SK-N-SH (cell line): ENCODE measurements at regions not wholly inside any gene's neighbourhood (a gene's known extent, or its start where the extent isn't known, plus 50 kb on each side); places are given as distances from the start of the nearest gene placed in this dataset.
A peak's percentile ranks its signal among the peaks of the same experiment; 100 is the strongest.

Experiments used
- CTCF ChIA-PET: fragments of 300-600, 350-600 bp; formaldehyde crosslinking; extraction: SDS; loops from one replicate; lab custom pipeline; 2021; lab: Yijun Ruan, JAX
- POLR2A ChIA-PET: fragments of 350-600 bp; sonication (Branson Sonifier 250); formaldehyde crosslinking; extraction: SDS; loops from one replicate; lab custom pipeline; 2020; ENCODE audit warnings: antibody characterized with exemption, inconsistent platforms; lab: Yijun Ruan, JAX
- DNase-seq: peaks from one replicate; pipeline ENCODE4 v3.0.0; 2012
- H2AFZ ChIP-seq: fragments of 200-600 bp; sonication (generic); 2 replicates; pipeline ENCODE4 v1.8.1; 2016; ENCODE audit warnings: antibody characterized with exemption, mild to moderate bottlenecking, low read depth
- H3F3A ChIP-seq: fragments of 200-600 bp; sonication (generic); replicated peaks from 2 replicates; pipeline ENCODE3; 2016; ENCODE audit warnings: antibody characterized with exemption, mild to moderate bottlenecking; ENCODE audit not compliant: insufficient read depth
- H3K27ac ChIP-seq, 2 experiments: fragments of 200-500 bp in 1 of 2; fragments of 200-600 bp in 1 of 2; sonication (Bioruptor generic) in 1 of 2; sonication (generic), shearing (Covaris generic) in 1 of 2; 2 replicates each; pipeline versions ENCODE4 v1.5.1 to v1.6.1; 2014 to 2016; ENCODE audit warnings: low read depth in 2 of 2, inconsistent platforms in 1 of 2, low read length in 1 of 2, mild to moderate bottlenecking in 1 of 2, mixed read lengths in 1 of 2
- H3K27me3 ChIP-seq: fragments of 200-600 bp; sonication (generic), shearing (Covaris generic); 2 replicates; pipeline ENCODE4 v1.6.1; 2016; ENCODE audit warnings: mixed run types; ENCODE audit not compliant: insufficient read depth
- H3K36me3 ChIP-seq, 2 experiments: fragments of 200-500 bp in 1 of 2; fragments of 200-600 bp in 1 of 2; sonication (Bioruptor generic) in 1 of 2; sonication (generic) in 1 of 2; replicated peaks in 1 of 2; 2 replicates each; pipeline versions ENCODE3 to v1.5.1; 2014 to 2016; ENCODE audit warnings: low read length in 1 of 2, mild to moderate bottlenecking in 1 of 2; ENCODE audit not compliant: insufficient read depth in 2 of 2, control insufficient read depth in 1 of 2
- H3K4me1 ChIP-seq, 2 experiments: fragments of 200-500 bp in 1 of 2; fragments of 200-600 bp in 1 of 2; sonication (Bioruptor generic) in 1 of 2; sonication (generic), shearing (Covaris generic) in 1 of 2; 2 replicates each; pipeline versions ENCODE4 v1.5.1 to v1.6.1; 2014 to 2016; ENCODE audit warnings: low read depth in 1 of 2, low read length in 1 of 2, mixed run types in 1 of 2; ENCODE audit not compliant: insufficient read depth in 2 of 2, control insufficient read depth in 1 of 2
- H3K4me2 ChIP-seq: fragments of 200-600 bp; sonication (generic), shearing (Covaris generic); 2 replicates; pipeline ENCODE4 v1.6.1; 2017; ENCODE audit warnings: mixed run types
- H3K4me3 ChIP-seq, 2 experiments: fragments of 200-500 bp in 1 of 2; fragments of 200-600 bp in 1 of 2; sonication (Bioruptor generic) in 1 of 2; sonication (generic), shearing (Covaris generic) in 1 of 2; 2 replicates each; pipeline versions ENCODE4 v1.5.1 to v1.8.1; 2014 to 2016; ENCODE audit warnings: low read depth in 2 of 2, inconsistent platforms in 1 of 2, low read length in 1 of 2, mild to moderate bottlenecking in 1 of 2, mixed read lengths in 1 of 2, moderate library complexity in 1 of 2
- H3K79me2 ChIP-seq: fragments of 200-600 bp; sonication (generic); 2 replicates; pipeline ENCODE4 v1.8.1; 2017; ENCODE audit warnings: mild to moderate bottlenecking; ENCODE audit not compliant: insufficient read depth
- H3K9ac ChIP-seq: fragments of 200-600 bp; sonication (generic); 2 replicates; pipeline ENCODE4 v1.6.1; 2017; ENCODE audit warnings: mixed run types
- H3K9me2 ChIP-seq: fragments of 200-600 bp; sonication (generic); 2 replicates; pipeline ENCODE4 v1.6.1; 2017; ENCODE audit warnings: mixed run types
- H3K9me3 ChIP-seq: fragments of 200-600 bp; sonication (generic); 2 replicates; pipeline ENCODE4 v1.6.1; 2017; ENCODE audit warnings: mixed run types, mild to moderate bottlenecking, moderate library complexity
- H4K20me1 ChIP-seq: fragments of 200-600 bp; sonication (generic); 2 replicates; pipeline ENCODE4 v1.6.1; 2017; ENCODE audit warnings: mild to moderate bottlenecking, mixed run types; ENCODE audit not compliant: insufficient read depth
- FOXM1 ChIP-seq: IDR thresholded peaks from 2 replicates; pipeline ENCODE4 v1.4.0; 2012; ENCODE audit warnings: low read depth, mild to moderate bottlenecking
- GABPA ChIP-seq: IDR thresholded peaks from 2 replicates; pipeline ENCODE4 v1.4.0; 2012; ENCODE audit warnings: low read depth, mild to moderate bottlenecking
- NRF1 ChIP-seq: IDR thresholded peaks from 2 replicates; pipeline ENCODE4 v1.6.1; 2012; ENCODE audit warnings: low read depth, mild to moderate bottlenecking, low read length
- POLR2AphosphoS5 ChIP-seq: IDR thresholded peaks from 2 replicates; pipeline ENCODE4 v1.6.1; 2012; ENCODE audit warnings: low read depth, low read length
- RAD21 ChIP-seq: IDR thresholded peaks from 2 replicates; pipeline ENCODE4 v1.6.1; 2012; ENCODE audit warnings: mild to moderate bottlenecking, low read length
- RCOR1 ChIP-seq: fragments of 150-350 bp; IDR thresholded peaks from 2 replicates; pipeline ENCODE4 v1.6.1; 2017; ENCODE audit warnings: antibody characterized with exemption, low read length
- RFX5 ChIP-seq: IDR thresholded peaks from 2 replicates; pipeline ENCODE4 v1.6.1; 2012; ENCODE audit warnings: mild to moderate bottlenecking, improper control_type of control experiment, low read length
- RXRA ChIP-seq: IDR thresholded peaks from 2 replicates; pipeline ENCODE4 v1.4.0; 2012; ENCODE audit warnings: low read depth, mild to moderate bottlenecking, borderline replicate concordance
- SMC3 ChIP-seq: IDR thresholded peaks from 2 replicates; pipeline ENCODE4 v1.6.1; 2012; ENCODE audit warnings: low read depth, low read length, improper control_type of control experiment
- TAF1 ChIP-seq: IDR thresholded peaks from 2 replicates; pipeline ENCODE4 v1.6.1; 2012; ENCODE audit warnings: low read depth, mild to moderate bottlenecking, low read length, moderate library complexity, borderline replicate concordance
- TCF12 ChIP-seq: IDR thresholded peaks from 2 replicates; pipeline ENCODE4 v1.4.0; 2012
- YY1 ChIP-seq: IDR thresholded peaks from 2 replicates; pipeline ENCODE4 v1.4.0; 2012; ENCODE audit warnings: low read depth, mild to moderate bottlenecking
- WGBS: methylation state at CpG from one replicate; pipeline ENCODE4 v1.1.6; 2017; ENCODE audit warnings: low lambda C conversion rate; 5-methylcytosine and 5-hydroxymethylcytosine counted together
- TF ChIP-seq, protein P1 (sequence below): fragments of 200-600 bp; sonication (generic); IDR thresholded peaks from 2 replicates; pipeline ENCODE4 v1.6.1; 2017; ENCODE audit warnings: antibody characterized with exemption, mild to moderate bottlenecking, moderate library complexity
- TF ChIP-seq, protein P2 (sequence below): IDR thresholded peaks from 2 replicates; pipeline ENCODE4 v1.4.0; 2012; ENCODE audit warnings: low read depth, borderline replicate concordance
- TF ChIP-seq, protein P3 (sequence below): IDR thresholded peaks from 2 replicates; pipeline ENCODE4 v1.4.0; 2012; ENCODE audit warnings: low read depth
- TF ChIP-seq, protein P4 (sequence below): IDR thresholded peaks from 2 replicates; pipeline ENCODE4 v1.6.1; 2012; ENCODE audit warnings: mild to moderate bottlenecking, low read depth, low read length, moderate library complexity

DNA sequence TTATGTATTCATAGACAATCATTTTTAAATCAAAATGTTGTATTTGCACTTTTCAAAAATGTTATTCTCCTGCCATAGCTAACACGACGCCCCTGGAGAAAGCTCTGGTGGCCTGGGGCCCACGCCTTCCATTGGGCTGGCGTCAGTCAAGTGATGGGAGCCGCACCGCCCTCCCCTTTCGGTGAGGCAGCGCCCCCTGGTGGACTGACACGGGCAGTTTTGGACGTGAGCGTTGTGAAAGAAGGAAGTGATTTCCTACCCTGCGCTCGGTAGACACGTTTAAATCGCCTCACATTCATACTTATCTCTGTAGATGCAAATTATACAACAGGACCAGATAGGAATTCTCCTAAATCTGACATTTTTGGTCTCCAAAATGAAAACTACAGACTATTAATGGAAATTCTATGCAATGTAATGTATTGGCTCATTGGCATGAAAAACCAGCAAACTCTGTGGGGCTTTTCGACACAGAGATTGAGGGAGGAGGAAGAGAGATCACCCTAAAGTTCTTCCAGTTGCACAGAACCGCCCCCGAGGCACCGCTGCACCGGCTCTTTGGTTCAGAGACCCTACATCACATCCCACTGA, 326.2 kb upstream of the SOX11 start:
- WGBS: 62% methylated on average over 20 of the region's 20 CpGs
- no peak overlapping the region; a peak in 1 of 4 replicates for H3K4me3 ChIP-seq
- H3F3A ChIP-seq: no peaks in the 10 kb centered on the region
- no peaks in the 10 kb centered on the region for H3K27me3 ChIP-seq
- H3K4me2 ChIP-seq: no peak overlapping the region
- peak; percentile 80 for DNase-seq
- no peaks in the 10 kb centered on the region for H3K79me2 ChIP-seq
- no peaks in the 10 kb centered on the region for H3K9me2 ChIP-seq
- peak; percentile 48; the same call in 1 of the 2 replicates for TF ChIP-seq SMC3
- peak; percentile 64 for TF ChIP-seq RAD21
- TF ChIP-seq FOXM1: no peak
- TF ChIP-seq, protein P1, sequence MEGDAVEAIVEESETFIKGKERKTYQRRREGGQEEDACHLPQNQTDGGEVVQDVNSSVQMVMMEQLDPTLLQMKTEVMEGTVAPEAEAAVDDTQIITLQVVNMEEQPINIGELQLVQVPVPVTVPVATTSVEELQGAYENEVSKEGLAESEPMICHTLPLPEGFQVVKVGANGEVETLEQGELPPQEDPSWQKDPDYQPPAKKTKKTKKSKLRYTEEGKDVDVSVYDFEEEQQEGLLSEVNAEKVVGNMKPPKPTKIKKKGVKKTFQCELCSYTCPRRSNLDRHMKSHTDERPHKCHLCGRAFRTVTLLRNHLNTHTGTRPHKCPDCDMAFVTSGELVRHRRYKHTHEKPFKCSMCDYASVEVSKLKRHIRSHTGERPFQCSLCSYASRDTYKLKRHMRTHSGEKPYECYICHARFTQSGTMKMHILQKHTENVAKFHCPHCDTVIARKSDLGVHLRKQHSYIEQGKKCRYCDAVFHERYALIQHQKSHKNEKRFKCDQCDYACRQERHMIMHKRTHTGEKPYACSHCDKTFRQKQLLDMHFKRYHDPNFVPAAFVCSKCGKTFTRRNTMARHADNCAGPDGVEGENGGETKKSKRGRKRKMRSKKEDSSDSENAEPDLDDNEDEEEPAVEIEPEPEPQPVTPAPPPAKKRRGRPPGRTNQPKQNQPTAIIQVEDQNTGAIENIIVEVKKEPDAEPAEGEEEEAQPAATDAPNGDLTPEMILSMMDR: no peak; the same call in 1 of the 2 replicates
- TF ChIP-seq, protein P2, sequence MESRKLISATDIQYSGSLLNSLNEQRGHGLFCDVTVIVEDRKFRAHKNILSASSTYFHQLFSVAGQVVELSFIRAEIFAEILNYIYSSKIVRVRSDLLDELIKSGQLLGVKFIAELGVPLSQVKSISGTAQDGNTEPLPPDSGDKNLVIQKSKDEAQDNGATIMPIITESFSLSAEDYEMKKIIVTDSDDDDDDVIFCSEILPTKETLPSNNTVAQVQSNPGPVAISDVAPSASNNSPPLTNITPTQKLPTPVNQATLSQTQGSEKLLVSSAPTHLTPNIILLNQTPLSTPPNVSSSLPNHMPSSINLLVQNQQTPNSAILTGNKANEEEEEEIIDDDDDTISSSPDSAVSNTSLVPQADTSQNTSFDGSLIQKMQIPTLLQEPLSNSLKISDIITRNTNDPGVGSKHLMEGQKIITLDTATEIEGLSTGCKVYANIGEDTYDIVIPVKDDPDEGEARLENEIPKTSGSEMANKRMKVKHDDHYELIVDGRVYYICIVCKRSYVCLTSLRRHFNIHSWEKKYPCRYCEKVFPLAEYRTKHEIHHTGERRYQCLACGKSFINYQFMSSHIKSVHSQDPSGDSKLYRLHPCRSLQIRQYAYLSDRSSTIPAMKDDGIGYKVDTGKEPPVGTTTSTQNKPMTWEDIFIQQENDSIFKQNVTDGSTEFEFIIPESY: no peak
- TF ChIP-seq TCF12: no peak
- no peak for TF ChIP-seq RCOR1
- no peak for TF ChIP-seq TAF1
- TF ChIP-seq, protein P3, sequence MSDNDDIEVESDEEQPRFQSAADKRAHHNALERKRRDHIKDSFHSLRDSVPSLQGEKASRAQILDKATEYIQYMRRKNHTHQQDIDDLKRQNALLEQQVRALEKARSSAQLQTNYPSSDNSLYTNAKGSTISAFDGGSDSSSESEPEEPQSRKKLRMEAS: no peak
- no peak for TF ChIP-seq RFX5
- H3K9me3 ChIP-seq: peaks cover 5% of the 10 kb centered on the region; the same call in 1 of the 2 replicates
- H3K27ac ChIP-seq: no peak overlapping the region
- CTCF ChIA-PET: interaction anchor here (0.6 to 1.7 kb wide), 13 partner anchors 9 to 1161 kb away, joined by 3 to 10 read pairs (median 3); no protein-coding TSS in a partner anchor
- no peak overlapping the region for H3K9ac ChIP-seq
- H4K20me1 ChIP-seq: no peaks in the 10 kb centered on the region
- no peak overlapping the region for H2AFZ ChIP-seq
- no peaks in the 10 kb centered on the region for H3K4me1 ChIP-seq
- POLR2A ChIA-PET: no interaction called here
- H3K36me3 ChIP-seq: no peaks in the 10 kb centered on the region

DNA sequence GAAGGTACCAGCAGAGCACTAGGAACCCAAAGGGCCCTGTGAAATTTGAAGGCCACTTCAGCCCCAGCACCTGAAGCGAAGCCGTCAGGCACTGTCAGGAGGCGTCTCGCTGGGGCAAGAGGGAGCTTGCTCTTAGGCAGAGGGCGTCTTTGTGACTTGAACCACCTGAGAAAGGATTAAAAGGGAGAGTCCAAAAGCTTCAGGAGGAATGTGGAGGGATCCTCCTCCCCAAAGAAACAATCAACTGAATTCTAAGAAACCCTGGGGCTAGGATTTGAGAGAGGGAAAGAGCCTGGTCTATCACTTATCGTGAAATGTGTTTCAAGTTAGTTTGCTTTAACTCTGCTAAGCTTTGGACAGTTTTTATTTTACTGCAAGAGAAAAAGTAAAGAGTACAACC, 324.9 kb upstream of the SOX11 start:
- Histone ChIP-seq H3K4me2 (no peak overlapping the region), H4K20me1 (no peaks in the 10 kb centered on the region), H3K27me3 (no peaks in the 10 kb centered on the region), H2AFZ (no peak overlapping the region), H3K9ac (no peak overlapping the region), H3K9me3 (peaks cover 5% of the 10 kb centered on the region; the same call in 1 of the 2 replicates), H3K4me3 (no peak overlapping the region), H3F3A (no peaks in the 10 kb centered on the region), H3K4me1 (no peaks in the 10 kb centered on the region), H3K9me2 (no peaks in the 10 kb centered on the region), H3K79me2 (no peaks in the 10 kb centered on the region), H3K36me3 (no peaks in the 10 kb centered on the region), H3K27ac (no peak overlapping the region)
- ChIA-PET CTCF (interaction anchor here (0.9 kb wide), 1 partner anchor 156 kb away, joined by 3 read pairs; no protein-coding TSS in a partner anchor), POLR2A (no interaction called here)
- DNase-seq: no peak
- no peak for TF ChIP-seq NRF1
- TF ChIP-seq GABPA: no peak
- TF ChIP-seq RXRA: no peak
- no peak for TF ChIP-seq POLR2AphosphoS5
- TF ChIP-seq TAF1: no peak
- TF ChIP-seq, protein P1: no peak
- TF ChIP-seq, protein P4, sequence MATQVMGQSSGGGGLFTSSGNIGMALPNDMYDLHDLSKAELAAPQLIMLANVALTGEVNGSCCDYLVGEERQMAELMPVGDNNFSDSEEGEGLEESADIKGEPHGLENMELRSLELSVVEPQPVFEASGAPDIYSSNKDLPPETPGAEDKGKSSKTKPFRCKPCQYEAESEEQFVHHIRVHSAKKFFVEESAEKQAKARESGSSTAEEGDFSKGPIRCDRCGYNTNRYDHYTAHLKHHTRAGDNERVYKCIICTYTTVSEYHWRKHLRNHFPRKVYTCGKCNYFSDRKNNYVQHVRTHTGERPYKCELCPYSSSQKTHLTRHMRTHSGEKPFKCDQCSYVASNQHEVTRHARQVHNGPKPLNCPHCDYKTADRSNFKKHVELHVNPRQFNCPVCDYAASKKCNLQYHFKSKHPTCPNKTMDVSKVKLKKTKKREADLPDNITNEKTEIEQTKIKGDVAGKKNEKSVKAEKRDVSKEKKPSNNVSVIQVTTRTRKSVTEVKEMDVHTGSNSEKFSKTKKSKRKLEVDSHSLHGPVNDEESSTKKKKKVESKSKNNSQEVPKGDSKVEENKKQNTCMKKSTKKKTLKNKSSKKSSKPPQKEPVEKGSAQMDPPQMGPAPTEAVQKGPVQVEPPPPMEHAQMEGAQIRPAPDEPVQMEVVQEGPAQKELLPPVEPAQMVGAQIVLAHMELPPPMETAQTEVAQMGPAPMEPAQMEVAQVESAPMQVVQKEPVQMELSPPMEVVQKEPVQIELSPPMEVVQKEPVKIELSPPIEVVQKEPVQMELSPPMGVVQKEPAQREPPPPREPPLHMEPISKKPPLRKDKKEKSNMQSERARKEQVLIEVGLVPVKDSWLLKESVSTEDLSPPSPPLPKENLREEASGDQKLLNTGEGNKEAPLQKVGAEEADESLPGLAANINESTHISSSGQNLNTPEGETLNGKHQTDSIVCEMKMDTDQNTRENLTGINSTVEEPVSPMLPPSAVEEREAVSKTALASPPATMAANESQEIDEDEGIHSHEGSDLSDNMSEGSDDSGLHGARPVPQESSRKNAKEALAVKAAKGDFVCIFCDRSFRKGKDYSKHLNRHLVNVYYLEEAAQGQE: no peak
- TF ChIP-seq YY1: no peak
- 66% methylated on average over 6 of the region's 6 CpGs for WGBS
